KBM-7 (cell line): ENCODE measurements at regions not wholly inside any gene's neighbourhood (a gene's known extent, or its start where the extent isn't known, plus 50 kb on each side); places are given as distances from the start of the nearest gene placed in this dataset.
"Not testable (repeated sequence)": the region's sequence is repeated elsewhere in the genome, so short reads cannot be mapped to it uniquely, and the experiment has no call there.

Experiments
- DNase-seq: peaks from one replicate; pipeline ENCODE4 v3.0.0-alpha.2; 2015
- in situ Hi-C: fragments of 300-500 bp; cut with MboI; formaldehyde crosslinking; loops from 2 replicates; pipeline ENCODE4 v1.14.3; 2020; ENCODE audit warnings: low sequenced_read_pairs, low pct_unique_long_range_greater_than_20kb, mixed read lengths

GRCh38 chr22:22128440-22128839 lies 116.1 kb upstream of the VPREB1 start:
- DNase-seq, result no peak
- in situ Hi-C loops, result no loop called here

GRCh38 chr22:22127100-22127499 lies 117.5 kb upstream of the VPREB1 start:
- DNase-seq, result no peak
- in situ Hi-C loops, result no loop called here

- in situ Hi-C loops, result no loop called here
- no peak for DNase-seq
Observed at GRCh38 chr22:22125579-22126468, 118.8 kb upstream of the VPREB1 start.

- no peak for DNase-seq
Observed at GRCh38 chr22:22125028-22125578, 119.5 kb upstream of the VPREB1 start.

GRCh38 chr22:22124374-22124773 lies 120.2 kb upstream of the VPREB1 start:
- in situ Hi-C loops, result no loop called here
- no peak for DNase-seq

More at GRCh38 chr22:22125028-22125578, 119.5 kb upstream of the VPREB1 start:
- in situ Hi-C loops, result no loop called here

- in situ Hi-C loops, result no loop called here
- no peak for DNase-seq
Observed at GRCh38 chr22:22123960-22124278, 120.7 kb upstream of the VPREB1 start.

- peak; percentile 0 for DNase-seq
- in situ Hi-C loops, result no loop called here
Observed at GRCh38 chr22:22123118-22123959, 121.2 kb upstream of the VPREB1 start.

GRCh38 chr22:22122348-22123117 lies 122.1 kb upstream of the VPREB1 start:
- in situ Hi-C loops, result no loop called here

GRCh38 chr22:22121445-22121844 lies 123.1 kb upstream of the VPREB1 start:
- in situ Hi-C loops, result no loop called here
- DNase-seq, result no peak

More at GRCh38 chr22:22122348-22123117, 122.1 kb upstream of the VPREB1 start:
- no peak for DNase-seq

- DNase-seq, result no peak
- in situ Hi-C loops, result no loop called here
Observed at GRCh38 chr22:22120160-22120559, 124.4 kb upstream of the VPREB1 start.

GRCh38 chr22:22118987-22119386 lies 125.6 kb upstream of the VPREB1 start:
- DNase-seq, result no peak
- in situ Hi-C loops, result no loop called here

GRCh38 chr22:22117864-22118544 lies 126.6 kb upstream of the VPREB1 start:
- in situ Hi-C loops, result not testable (repeated sequence)

GRCh38 chr22:22116997-22117770 lies 127.4 kb upstream of the VPREB1 start:
- DNase-seq, in situ Hi-C loops: not testable (repeated sequence)

More at GRCh38 chr22:22117864-22118544, 126.6 kb upstream of the VPREB1 start:
- DNase-seq, result not testable (repeated sequence)

- DNase-seq, result no peak
- in situ Hi-C loops, result no loop called here
Observed at GRCh38 chr22:22113701-22114100, 130.9 kb upstream of the VPREB1 start.

GRCh38 chr22:22112533-22113294 lies 130.1 kb upstream of the TOP3B start:
- DNase-seq, result no peak
- in situ Hi-C loops, result no loop called here

GRCh38 chr22:22111983-22112382 lies 129.4 kb upstream of the TOP3B start:
- DNase-seq, result no peak
- in situ Hi-C loops, result no loop called here

- no peak for DNase-seq
Observed at GRCh38 chr22:22111267-22111751, 128.7 kb upstream of the TOP3B start.

More at GRCh38 chr22:22111267-22111751, 128.7 kb upstream of the TOP3B start:
- in situ Hi-C loops, result no loop called here
